D721Med (cell line): ENCODE measurements at regions not wholly inside any gene's neighbourhood (a gene's known extent, or its start where the extent isn't known, plus 50 kb on each side); places are given as distances from the start of the nearest gene placed in this dataset.

Source experiments
- DNase-seq: peaks from one replicate; pipeline ENCODE4 v3.0.0; 2011; ENCODE audit warnings: low spot score; ENCODE audit not compliant: insufficient read length
- FAIRE-seq: peaks from 2 replicates; lab custom pipeline; 2011; peaks lifted over from hg19 to GRCh38; lab: Jason Lieb, UNC
- CTCF ChIP-seq: IDR thresholded peaks from 2 replicates; pipeline ENCODE4 v1.5.1; 2012; ENCODE audit warnings: mild to moderate bottlenecking, control low read depth; ENCODE audit not compliant: insufficient read depth; ENCODE audit errors: missing control alignments

GRCh38 chr6:144580039-144580438 is 294.9 kb downstream of the UTRN start:
- DNase-seq (no peak), FAIRE-seq (no peak)
- no peak for TF ChIP-seq CTCF

DNA sequence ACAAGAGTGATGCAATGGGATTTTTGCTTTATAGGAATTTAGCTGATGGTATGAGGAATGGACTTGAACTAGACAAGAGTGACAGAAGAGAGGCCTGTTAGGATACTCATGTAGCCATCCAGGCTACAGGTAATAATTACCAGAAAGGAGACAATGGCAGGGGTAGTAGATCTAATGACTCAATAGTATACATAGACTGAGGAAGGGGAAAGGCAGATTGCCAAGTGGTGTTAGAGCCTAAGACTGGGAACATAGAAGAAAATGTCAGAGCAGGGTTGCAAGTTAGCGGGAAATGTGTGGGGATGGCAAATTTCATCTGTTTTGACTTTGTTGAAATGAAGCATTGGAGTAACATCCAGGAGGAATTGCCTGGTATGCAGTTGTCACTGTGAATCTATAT is 295.6 kb downstream of the UTRN start:
- FAIRE-seq (no peak), DNase-seq (no peak)
- no peak for TF ChIP-seq CTCF

- FAIRE-seq (no peak), DNase-seq (no peak)
- TF ChIP-seq CTCF, result peak; percentile 44
These were observed 296.8 kb downstream of the UTRN start for GRCh38 chr6:144581812-144582537.

GRCh38 chr6:144582939-144583613 is 297.9 kb downstream of the UTRN start:
- DNase-seq (no peak), FAIRE-seq (no peak)
- no peak for TF ChIP-seq CTCF

- no peak for TF ChIP-seq CTCF
- FAIRE-seq (no peak), DNase-seq (no peak)
These were observed 298.4 kb downstream of the UTRN start for GRCh38 chr6:144583614-144583954.

GRCh38 chr6:144585217-144585814 is 300.2 kb downstream of the UTRN start:
- peak; percentile 89 for TF ChIP-seq CTCF
- DNase-seq, result no peak
- FAIRE-seq, result peak; percentile 78

DNA sequence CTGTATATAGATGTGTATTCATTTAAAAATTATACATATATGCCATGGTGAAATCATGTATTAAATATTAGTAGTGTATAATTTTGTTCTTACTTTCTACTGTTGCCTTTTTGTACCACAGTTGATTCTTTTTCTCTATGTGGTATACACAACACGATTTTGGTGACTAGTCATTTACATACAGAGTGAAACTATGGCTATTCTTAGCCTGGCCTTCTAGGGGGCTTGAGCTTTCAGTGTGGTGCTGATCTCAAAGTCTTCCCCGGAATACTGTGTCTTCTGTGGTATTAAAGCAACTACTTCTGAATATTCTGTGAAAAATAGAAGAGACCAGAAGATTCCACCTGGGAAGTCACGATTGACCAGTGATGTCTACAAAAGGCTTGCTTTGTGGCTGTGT is 301.9 kb downstream of the UTRN start:
- DNase-seq (no peak), FAIRE-seq (no peak)
- no peak for TF ChIP-seq CTCF
